ENCODE measurements at regions not wholly inside any gene's neighbourhood (a gene's known extent, or its start where the extent isn't known, plus 50 kb on each side); places are given as distances from the start of the nearest gene placed in this dataset.

DNA sequence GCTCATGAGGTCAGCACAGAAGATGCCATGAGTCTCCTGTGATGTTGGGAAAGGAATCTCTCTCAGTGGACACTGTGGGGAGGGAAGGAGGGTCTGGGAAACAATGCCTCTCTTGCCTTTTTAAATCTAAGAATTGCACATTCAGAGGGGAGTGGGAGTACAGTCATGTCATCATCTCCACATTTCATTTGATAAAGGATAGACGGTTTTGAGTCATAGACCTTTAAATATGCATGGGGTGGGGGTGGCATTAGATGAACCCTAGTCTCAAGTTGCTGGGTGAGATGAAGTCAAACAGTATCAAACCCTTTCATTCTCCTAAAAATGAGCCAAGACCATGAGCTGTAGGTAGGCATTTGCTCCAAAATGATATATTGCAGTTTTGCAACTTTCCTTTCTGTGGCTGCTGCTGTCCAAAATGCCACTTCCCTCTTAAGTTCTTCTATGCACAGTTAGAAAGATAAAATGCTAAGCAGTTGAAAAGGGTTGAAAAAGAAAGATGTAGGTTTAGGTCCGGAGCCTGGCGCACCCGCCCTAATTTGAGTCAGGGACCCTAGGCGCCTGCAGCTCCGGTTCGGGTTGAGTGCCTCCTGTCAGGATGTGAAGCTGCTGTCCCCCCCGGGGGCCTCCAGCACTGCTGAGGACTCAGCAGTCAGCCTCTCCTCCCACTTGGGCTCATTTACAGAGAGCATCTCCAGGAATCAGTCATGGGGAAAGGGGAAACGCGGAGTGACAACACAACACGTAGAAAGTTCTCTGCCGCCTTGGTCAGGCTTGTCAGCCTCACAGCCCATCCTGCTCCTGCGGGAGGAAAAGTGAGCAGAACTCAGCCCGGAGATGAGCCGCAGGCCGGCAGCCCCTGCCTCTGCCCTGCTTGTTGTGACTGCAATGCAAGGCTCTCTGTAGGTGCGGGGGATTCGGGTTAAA is 479.3 kb upstream of the RUNX1 start:
- TF ChIP-seq CEBPB (IDR thresholded peaks at IDR 0.05) (no peak), FOXM1 (IDR thresholded peaks at IDR 0.05; ENCODE audit: borderline replicate concordance, low read depth) (no peak), YY1 (IDR thresholded peaks at IDR 0.05; ENCODE audit: low read depth) (no peak), EP300 (IDR thresholded peaks at IDR 0.05; ENCODE audit: borderline replicate concordance) (no peak), TAF1 (IDR thresholded peaks at IDR 0.05; ENCODE audit: low read depth) (no peak), CREB1 (IDR thresholded peaks at IDR 0.05; ENCODE audit: low read depth) (no peak), TCF12 (IDR thresholded peaks at IDR 0.05; ENCODE audit: low read depth) (no peak)
- TF ChIP-seq, protein P1, sequence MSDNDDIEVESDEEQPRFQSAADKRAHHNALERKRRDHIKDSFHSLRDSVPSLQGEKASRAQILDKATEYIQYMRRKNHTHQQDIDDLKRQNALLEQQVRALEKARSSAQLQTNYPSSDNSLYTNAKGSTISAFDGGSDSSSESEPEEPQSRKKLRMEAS (IDR thresholded peaks at IDR 0.05) = no peak
- TF ChIP-seq, protein P2, sequence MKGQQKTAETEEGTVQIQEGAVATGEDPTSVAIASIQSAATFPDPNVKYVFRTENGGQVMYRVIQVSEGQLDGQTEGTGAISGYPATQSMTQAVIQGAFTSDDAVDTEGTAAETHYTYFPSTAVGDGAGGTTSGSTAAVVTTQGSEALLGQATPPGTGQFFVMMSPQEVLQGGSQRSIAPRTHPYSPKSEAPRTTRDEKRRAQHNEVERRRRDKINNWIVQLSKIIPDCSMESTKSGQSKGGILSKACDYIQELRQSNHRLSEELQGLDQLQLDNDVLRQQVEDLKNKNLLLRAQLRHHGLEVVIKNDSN (IDR thresholded peaks at IDR 0.05) = no peak
- TF ChIP-seq, protein P3, sequence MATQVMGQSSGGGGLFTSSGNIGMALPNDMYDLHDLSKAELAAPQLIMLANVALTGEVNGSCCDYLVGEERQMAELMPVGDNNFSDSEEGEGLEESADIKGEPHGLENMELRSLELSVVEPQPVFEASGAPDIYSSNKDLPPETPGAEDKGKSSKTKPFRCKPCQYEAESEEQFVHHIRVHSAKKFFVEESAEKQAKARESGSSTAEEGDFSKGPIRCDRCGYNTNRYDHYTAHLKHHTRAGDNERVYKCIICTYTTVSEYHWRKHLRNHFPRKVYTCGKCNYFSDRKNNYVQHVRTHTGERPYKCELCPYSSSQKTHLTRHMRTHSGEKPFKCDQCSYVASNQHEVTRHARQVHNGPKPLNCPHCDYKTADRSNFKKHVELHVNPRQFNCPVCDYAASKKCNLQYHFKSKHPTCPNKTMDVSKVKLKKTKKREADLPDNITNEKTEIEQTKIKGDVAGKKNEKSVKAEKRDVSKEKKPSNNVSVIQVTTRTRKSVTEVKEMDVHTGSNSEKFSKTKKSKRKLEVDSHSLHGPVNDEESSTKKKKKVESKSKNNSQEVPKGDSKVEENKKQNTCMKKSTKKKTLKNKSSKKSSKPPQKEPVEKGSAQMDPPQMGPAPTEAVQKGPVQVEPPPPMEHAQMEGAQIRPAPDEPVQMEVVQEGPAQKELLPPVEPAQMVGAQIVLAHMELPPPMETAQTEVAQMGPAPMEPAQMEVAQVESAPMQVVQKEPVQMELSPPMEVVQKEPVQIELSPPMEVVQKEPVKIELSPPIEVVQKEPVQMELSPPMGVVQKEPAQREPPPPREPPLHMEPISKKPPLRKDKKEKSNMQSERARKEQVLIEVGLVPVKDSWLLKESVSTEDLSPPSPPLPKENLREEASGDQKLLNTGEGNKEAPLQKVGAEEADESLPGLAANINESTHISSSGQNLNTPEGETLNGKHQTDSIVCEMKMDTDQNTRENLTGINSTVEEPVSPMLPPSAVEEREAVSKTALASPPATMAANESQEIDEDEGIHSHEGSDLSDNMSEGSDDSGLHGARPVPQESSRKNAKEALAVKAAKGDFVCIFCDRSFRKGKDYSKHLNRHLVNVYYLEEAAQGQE (IDR thresholded peaks at IDR 0.05; ENCODE audit: low read depth) = no peak

All from Ishikawa (cell line).